Glomerular visceral epithelial cell (primary cell): ENCODE measurements at regions not wholly inside any gene's neighbourhood (a gene's known extent, or its start where the extent isn't known, plus 50 kb on each side); places are given as distances from the start of the nearest gene placed in this dataset.
"Not testable (repeated sequence)": the region's sequence is repeated elsewhere in the genome, so short reads cannot be mapped to it uniquely, and the experiment has no call there.

Experiments used
- DNase-seq: peaks from one replicate; pipeline ENCODE4 v3.0.0-alpha.2; 2016; ENCODE audit errors: extremely low spot score

DNA sequence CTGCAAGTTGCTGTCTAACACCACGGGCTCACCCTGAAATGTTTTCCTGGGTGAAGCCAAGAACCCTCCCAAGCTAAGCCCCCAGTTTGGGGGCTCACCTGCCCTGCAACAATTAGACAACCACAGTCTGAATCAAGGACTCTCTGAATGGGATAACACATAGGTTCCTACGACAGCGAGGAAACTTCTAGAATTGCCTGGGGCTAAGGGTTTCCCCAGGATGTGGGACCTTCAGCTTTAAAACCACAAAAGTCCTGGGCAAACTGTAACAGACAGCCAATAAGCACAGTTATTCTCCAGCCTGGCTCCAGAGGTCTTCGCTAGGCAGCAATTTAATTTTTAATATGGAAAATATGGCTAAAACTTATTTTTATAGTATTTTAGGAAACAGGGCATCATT, 162.6 kb downstream of the PRKX start:
- no peak for DNase-seq

- no peak for DNase-seq
Observed at GRCh38 chrX:3550160-3550751, 163.2 kb downstream of the PRKX start.

DNA sequence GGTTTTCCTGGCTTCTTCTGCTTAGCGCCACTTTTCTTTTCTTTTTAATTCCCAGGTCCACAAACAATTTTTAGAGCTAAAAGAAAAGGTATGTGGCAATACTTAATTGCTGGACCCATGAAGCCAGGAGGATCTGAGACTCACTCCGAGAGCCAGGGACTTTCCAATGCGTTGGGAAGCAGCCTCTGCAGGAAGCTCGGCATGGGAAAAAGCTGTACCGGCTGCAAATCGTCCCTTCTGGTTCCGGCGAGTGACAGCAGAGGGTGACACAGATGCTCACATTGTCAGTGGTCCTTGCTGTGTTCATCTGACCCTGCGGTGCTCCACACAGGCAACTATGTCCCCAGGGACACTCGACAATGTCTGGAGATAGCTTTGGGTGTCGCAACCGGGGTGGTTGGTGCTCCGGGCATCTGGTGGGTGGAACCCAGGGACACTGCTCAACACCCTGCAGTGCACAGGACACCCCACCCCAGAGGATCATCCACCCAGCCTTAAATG, 164.0 kb downstream of the PRKX start:
- no peak for DNase-seq

DNA sequence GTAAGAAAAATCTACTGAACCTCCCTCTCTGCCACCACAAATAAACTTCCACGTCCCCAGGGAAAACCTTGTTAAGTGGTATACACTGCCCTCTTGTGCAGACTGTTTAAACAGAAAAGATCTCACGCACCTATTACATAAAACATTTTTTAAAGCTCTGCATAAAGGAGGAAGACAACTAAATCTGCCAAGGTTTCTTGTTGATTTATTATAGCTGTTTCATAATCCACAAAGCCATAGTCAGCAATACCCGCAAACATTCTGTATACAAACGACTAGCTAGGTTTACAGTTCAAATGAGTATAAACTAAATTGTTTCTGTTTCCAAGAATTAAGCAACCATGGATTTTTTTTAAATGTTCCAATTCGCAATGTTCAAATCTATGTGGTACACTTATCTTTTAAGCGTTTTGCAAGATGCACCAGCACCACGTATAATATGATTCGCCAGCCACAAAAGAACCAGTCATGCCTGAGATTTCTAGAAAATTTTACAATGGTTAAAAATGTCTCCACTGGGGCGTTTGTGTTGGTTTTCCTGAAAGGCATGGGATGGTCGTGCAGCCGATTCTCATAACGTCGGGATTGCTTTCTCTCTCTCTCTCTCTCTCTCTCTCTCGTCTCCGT, 164.6 kb downstream of the PRKX start:
- peak; percentile 4 for DNase-seq

- DNase-seq, result no peak
Observed at GRCh38 chrX:3545901-3546300, 167.5 kb downstream of the PRKX start.

- DNase-seq, result no peak
Observed at GRCh38 chrX:3541336-3541735, 172.1 kb downstream of the PRKX start.

DNA sequence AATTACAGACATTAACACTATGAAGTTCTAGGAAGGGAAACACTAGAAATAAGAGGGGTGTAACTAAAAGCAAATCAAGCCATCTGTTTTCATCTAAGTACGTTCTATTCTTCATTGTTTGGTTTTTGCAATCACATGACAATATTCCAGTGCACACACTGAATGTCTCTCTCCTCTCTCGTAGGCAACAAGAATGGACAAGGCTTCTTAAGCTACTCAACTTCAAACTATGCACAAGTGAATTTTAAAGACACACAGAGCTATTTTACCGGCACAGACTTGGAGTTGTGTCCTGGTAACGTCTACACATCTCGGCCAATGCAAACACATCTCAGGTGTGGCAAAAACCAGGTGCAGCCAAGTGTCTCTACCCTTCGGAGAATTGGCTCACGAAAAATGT, 173.3 kb downstream of the PRKX start:
- no peak for DNase-seq

DNA sequence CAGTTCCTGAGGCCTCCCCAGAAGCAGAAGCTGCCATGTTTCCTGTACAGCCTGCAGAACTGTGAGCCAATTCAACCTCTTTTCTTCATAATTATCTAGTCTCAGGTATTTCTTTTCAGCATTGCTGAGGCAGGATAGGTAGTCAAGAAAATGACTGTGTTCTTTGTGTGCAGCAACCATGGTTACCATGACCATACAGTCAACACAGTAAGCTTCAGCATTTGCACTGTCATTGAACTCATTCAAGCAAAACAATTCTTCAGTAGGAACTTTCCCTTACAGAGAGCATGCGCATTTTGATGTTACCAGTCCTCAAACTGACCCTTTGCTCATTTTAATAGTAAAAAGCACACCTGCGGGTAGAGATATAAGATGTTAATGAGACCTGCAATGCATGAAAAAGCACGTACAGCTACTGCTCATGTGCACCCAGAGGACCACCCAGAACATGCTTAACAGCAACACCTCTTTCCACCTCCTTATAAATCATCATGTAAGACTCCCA, 180.8 kb downstream of the PRKX start:
- no peak for DNase-seq

DNA sequence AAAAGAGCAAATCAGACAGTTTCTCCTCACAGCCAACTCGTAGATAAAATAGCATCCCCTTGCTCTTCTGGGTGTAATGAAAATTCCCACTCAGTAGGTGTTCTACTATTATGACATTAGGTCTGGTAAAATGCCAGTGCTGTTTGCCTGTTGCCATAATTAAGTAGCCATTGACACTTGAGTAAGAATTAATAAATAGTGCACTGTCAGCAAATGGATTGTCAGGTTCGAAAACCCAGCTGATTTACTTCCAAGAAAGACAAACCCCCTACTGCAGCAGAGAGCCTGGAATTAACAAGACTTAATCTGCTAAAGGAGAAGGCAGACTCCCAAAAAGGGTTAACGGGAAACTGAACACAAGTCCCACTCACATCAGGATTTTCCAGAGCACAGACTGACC, 182.0 kb downstream of the PRKX start:
- DNase-seq, result not testable (repeated sequence)

GRCh38 chrX:3529466-3530010, 183.1 kb upstream of the MXRA5 start:
- DNase-seq, result no peak

GRCh38 chrX:3527811-3528210, 181.4 kb upstream of the MXRA5 start:
- no peak for DNase-seq

GRCh38 chrX:3527166-3527565, 180.7 kb upstream of the MXRA5 start:
- no peak for DNase-seq

- no peak for DNase-seq
Observed at GRCh38 chrX:3526731-3527130, 180.3 kb upstream of the MXRA5 start.

- DNase-seq, result no peak
Observed at GRCh38 chrX:3526071-3526470, 179.6 kb upstream of the MXRA5 start.

GRCh38 chrX:3522101-3522650, 175.7 kb upstream of the MXRA5 start:
- DNase-seq, result no peak

- DNase-seq, result no peak
Observed at GRCh38 chrX:3521396-3521795, 174.9 kb upstream of the MXRA5 start.

DNA sequence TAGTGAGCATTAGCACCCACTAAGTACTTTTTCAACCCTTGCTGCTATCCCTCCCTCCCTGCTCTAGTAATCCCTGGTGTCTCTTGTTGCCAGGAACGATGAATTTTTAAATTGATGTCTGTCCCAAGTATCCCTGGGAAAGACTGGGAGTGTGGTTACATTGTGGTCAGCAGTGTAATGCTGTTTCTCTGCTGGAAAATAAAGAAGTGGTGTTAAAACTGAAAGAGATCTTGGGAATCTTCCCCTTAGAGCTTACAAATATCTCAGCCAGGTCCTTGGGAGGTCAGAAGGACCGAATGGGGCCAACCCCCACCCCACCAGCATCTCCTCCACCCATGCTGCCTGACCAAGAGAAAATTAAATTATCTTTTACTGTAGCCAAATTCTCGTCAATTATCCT, 174.5 kb upstream of the MXRA5 start:
- no peak for DNase-seq

- no peak for DNase-seq
Observed at GRCh38 chrX:3520458-3520857, 174.0 kb upstream of the MXRA5 start.

- not testable (repeated sequence) for DNase-seq
Observed at GRCh38 chrX:3519384-3519783, 172.9 kb upstream of the MXRA5 start.

DNA sequence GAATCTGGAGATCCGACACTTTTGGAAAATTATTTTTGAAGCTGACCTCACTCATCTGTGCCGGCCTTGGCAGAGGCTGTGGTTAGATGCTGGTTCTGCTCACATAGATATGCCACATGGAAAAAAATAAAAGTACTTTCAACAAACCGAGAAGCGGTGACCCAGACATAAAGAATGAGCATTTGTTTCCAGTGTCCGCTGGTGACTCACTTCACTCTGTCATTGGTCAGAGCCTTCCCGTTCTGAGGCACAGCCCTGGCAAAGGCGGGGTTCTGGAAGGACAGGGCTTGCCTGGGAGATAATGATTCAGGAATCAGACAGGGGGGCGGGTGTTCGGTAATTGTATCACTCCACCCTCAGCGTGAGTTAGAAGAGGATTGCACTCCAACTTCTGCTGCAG, 172.4 kb upstream of the MXRA5 start:
- no peak for DNase-seq

GRCh38 chrX:3516051-3516541, 169.6 kb upstream of the MXRA5 start:
- no peak for DNase-seq

GRCh38 chrX:3514996-3515395, 168.5 kb upstream of the MXRA5 start:
- no peak for DNase-seq

DNA sequence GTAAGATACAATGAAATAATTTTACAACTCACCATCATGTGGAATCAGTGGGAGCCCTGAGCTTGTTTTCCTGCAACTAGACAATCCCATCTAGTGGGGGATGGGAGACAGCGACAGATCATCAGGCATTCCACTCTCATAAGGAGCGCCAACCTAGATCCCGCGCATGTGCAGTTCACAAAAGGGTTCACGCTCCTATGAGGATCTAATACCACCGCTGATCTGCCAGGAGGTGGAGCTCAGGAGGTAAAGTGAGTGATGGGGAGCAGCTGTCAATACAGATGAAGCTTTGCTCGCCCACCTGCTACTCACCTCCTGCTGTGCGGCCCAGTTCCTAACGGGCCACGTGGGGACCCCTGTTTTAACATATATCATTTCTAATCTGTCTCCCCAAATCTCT, 165.7 kb upstream of the MXRA5 start:
- DNase-seq, result not testable (repeated sequence)
